ENCODE measurements at regions not wholly inside any gene's neighbourhood (a gene's known extent, or its start where the extent isn't known, plus 50 kb on each side); places are given as distances from the start of the nearest gene placed in this dataset.

DNA sequence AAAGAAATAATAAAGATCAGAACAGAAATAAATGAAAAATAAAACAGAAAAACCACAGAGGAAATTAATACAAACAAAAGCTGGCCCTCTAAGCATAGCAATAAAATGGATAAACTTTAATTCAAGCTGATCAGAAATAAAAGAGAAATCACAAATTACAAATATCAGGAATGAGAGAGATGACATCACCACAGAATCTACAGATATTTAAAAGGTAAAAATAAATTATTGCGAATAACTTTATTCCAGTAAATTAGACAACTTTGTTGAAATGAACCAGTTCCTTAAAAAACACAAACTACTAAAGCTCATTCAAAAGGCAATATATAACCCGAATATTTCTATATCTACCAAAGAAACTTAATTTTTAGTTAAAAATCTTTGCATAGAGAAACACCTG is 131.7 kb downstream of the PPP1R3A start:
- Histone ChIP-seq H4K20me1 (ENCODE audit: insufficient read depth, low read length) (no peaks in the 10 kb centered on the region), H3K9me1 (ENCODE audit: insufficient read depth, low read length) (no peaks in the 10 kb centered on the region), H2BK5ac (ENCODE audit: low read depth, low read length, poor library complexity, severe bottlenecking) (no peak overlapping the region), H3K4me1 (ENCODE audit: control insufficient read depth, insufficient read depth, low read length) (no peaks in the 10 kb centered on the region), H3K9ac (ENCODE audit: low read depth, low read length) (no peak overlapping the region), H3K36me3 (ENCODE audit: control insufficient read depth, insufficient read depth, low read length) (no peaks in the 10 kb centered on the region), H3K23ac (ENCODE audit: low read depth, low read length) (no peak overlapping the region), H2AK5ac (ENCODE audit: low read depth, low read length) (no peak overlapping the region), H3K56ac (ENCODE audit: extremely low read depth, insufficient read depth, low read length) (no peak overlapping the region), H3K18ac (ENCODE audit: low read depth, low read length) (no peak overlapping the region), H3K14ac (replicated peaks; ENCODE audit: low read depth, low read length) (no peak overlapping the region), H3K4me2 (ENCODE audit: low read depth, low read length) (no peak overlapping the region), H2BK120ac (ENCODE audit: low read depth, low read length) (no peak overlapping the region), H3K79me1 (ENCODE audit: low read depth in 1 of 2, low read length in 2 of 2) (no peaks in the 10 kb centered on the region), H3K27ac (ENCODE audit: insufficient read depth, low read length) (no peak overlapping the region), H2AFZ (replicated peaks; ENCODE audit: low read length, poor library complexity) (no peak overlapping the region), H3K4ac (ENCODE audit: low read depth, low read length) (no peak overlapping the region), H3K27me3 (ENCODE audit: control insufficient read depth, insufficient read depth, low read length) (no peaks in the 10 kb centered on the region), H2AK9ac (replicated peaks; ENCODE audit: low read depth, low read length, poor library complexity) (no peak overlapping the region), H3K9me3 (ENCODE audit: control insufficient read depth, insufficient read depth, low read length) (no peaks in the 10 kb centered on the region), H2BK20ac (ENCODE audit: low read depth, low read length) (no peak overlapping the region), H4K91ac (ENCODE audit: insufficient read depth, low read depth, low read length) (no peak overlapping the region), H3K4me3 (ENCODE audit: insufficient read depth, low read depth, low read length) (no peak overlapping the region), H4K8ac (ENCODE audit: low read depth in 2 of 2, low read length in 2 of 2) (no peak overlapping the region), H4K5ac (ENCODE audit: low read depth, low read length) (no peak overlapping the region), H2BK15ac (ENCODE audit: low read depth, low read length) (no peak overlapping the region)
- DNase-seq (no peak), ATAC-seq (ENCODE audit: low read depth) (no peak)
- BruUV-seq (replicated peaks) = no TSS peak
- TF ChIP-seq CEBPB (IDR thresholded peaks at IDR 0.05; ENCODE audit: low read depth, low read length) (no peak), RAD21 (IDR thresholded peaks at IDR 0.05; ENCODE audit: low read length) (no peak), MXI1 (IDR thresholded peaks at IDR 0.05; ENCODE audit: borderline replicate concordance, low read depth, low read length) (no peak), RFX5 (IDR thresholded peaks at IDR 0.05; ENCODE audit: low read depth, low read length) (no peak), CHD1 (IDR thresholded peaks at IDR 0.05; ENCODE audit: low read depth, low read length) (no peak), POLR2A (IDR thresholded peaks at IDR 0.05; ENCODE audit: low read depth, low read length) (no peak), SMC3 (IDR thresholded peaks at IDR 0.05; ENCODE audit: low read depth, low read length) (no peak)
- TF ChIP-seq, protein P1, sequence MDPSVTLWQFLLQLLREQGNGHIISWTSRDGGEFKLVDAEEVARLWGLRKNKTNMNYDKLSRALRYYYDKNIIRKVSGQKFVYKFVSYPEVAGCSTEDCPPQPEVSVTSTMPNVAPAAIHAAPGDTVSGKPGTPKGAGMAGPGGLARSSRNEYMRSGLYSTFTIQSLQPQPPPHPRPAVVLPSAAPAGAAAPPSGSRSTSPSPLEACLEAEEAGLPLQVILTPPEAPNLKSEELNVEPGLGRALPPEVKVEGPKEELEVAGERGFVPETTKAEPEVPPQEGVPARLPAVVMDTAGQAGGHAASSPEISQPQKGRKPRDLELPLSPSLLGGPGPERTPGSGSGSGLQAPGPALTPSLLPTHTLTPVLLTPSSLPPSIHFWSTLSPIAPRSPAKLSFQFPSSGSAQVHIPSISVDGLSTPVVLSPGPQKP (IDR thresholded peaks at IDR 0.05; ENCODE audit: borderline replicate concordance, low read depth, low read length) = no peak
- TF ChIP-seq, protein P2, sequence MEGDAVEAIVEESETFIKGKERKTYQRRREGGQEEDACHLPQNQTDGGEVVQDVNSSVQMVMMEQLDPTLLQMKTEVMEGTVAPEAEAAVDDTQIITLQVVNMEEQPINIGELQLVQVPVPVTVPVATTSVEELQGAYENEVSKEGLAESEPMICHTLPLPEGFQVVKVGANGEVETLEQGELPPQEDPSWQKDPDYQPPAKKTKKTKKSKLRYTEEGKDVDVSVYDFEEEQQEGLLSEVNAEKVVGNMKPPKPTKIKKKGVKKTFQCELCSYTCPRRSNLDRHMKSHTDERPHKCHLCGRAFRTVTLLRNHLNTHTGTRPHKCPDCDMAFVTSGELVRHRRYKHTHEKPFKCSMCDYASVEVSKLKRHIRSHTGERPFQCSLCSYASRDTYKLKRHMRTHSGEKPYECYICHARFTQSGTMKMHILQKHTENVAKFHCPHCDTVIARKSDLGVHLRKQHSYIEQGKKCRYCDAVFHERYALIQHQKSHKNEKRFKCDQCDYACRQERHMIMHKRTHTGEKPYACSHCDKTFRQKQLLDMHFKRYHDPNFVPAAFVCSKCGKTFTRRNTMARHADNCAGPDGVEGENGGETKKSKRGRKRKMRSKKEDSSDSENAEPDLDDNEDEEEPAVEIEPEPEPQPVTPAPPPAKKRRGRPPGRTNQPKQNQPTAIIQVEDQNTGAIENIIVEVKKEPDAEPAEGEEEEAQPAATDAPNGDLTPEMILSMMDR (conservative IDR thresholded peaks at IDR 0.05; ENCODE audit: low read depth, low read length) = no peak
- dilution Hi-C loops (cut with HindIII; ENCODE audit: low sequenced_read_pairs, unreplicated experiment) (no loop called here), intact Hi-C loops (cut with micrococcal nuclease) (no loop called here), in situ Hi-C loops (cut with MboI; ENCODE audit: low sequenced_read_pairs) (no loop called here)
- no CpG with 5 or more reads among the region's 2 CpGs for WGBS, 2 experiments (ENCODE audit: extremely low coverage in 2 of 2, insufficient read length in 1 of 2)
- ChIA-PET CTCF (no interaction called here), POLR2A (ENCODE audit: unreplicated experiment) (no interaction called here)

Data from IMR-90 (cell line).